HEK293 (cell line): ENCODE measurements at regions not wholly inside any gene's neighbourhood (a gene's known extent, or its start where the extent isn't known, plus 50 kb on each side); places are given as distances from the start of the nearest gene placed in this dataset.

ENCODE experiments used
- CTCF ChIP-seq: fragments of 450-650 bp; formaldehyde crosslinking; IDR thresholded peaks from 2 replicates; pipeline ENCODE4 v1.5.1; 2016; ENCODE audit warnings: missing biosample characterization, missing genetic modification characterization
- HOXA7 ChIP-seq: sonication (generic); formaldehyde crosslinking; IDR thresholded peaks from 2 replicates; pipeline ENCODE4 v1.8.1; 2022; ENCODE audit warnings: missing genetic modification reagents, borderline replicate concordance
- MZF1 ChIP-seq: fragments of 450-650 bp; formaldehyde crosslinking; IDR thresholded peaks from 2 replicates; pipeline ENCODE4 v1.5.1; 2017; ENCODE audit warnings: missing biosample characterization, missing genetic modification characterization, borderline replicate concordance
- PRDM1 ChIP-seq: fragments of 450-650 bp; formaldehyde crosslinking; IDR thresholded peaks from 2 replicates; pipeline ENCODE4; 2016; ENCODE audit warnings: missing biosample characterization, missing genetic modification characterization
- ZFP3 ChIP-seq: fragments of 450-650 bp; formaldehyde crosslinking; IDR thresholded peaks from 2 replicates; pipeline ENCODE4 v1.5.1; 2016; ENCODE audit warnings: low read depth, missing biosample characterization, missing genetic modification characterization
- ZNF571 ChIP-seq: fragments of 450-650 bp; formaldehyde crosslinking; IDR thresholded peaks from 2 replicates; pipeline ENCODE4 v1.5.0; 2017; ENCODE audit warnings: missing biosample characterization, missing genetic modification characterization

DNA sequence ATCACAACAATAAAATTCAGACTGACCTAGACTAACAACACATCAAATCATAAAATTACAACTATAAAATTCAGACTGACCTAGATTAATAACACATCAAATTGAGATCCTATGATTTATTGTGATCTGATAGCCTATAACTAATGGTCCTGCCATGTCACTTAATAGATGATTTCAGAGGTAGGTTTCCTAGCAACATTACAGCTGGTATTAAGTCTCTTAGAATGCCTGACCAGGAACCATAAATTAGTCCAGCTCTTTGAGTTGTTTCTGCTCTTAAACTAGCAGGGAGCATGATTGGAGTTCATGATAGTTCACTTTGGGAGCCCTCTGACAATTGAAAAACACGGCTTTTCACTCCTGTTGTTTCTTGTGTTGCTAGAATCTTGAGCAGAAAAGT is 318.9 kb downstream of the BMPER start:
- TF ChIP-seq MZF1 (tag by site-specific recombination) (no peak), ZFP3 (tag by site-specific recombination) (no peak), ZNF571 (tag by site-specific recombination) (no peak), CTCF (no peak), PRDM1 (tag by site-specific recombination) (no peak), HOXA7 (CRISPR knock-in tag) (no peak)
